IMR-90 (cell line): ENCODE measurements at regions not wholly inside any gene's neighbourhood (a gene's known extent, or its start where the extent isn't known, plus 50 kb on each side); places are given as distances from the start of the nearest gene placed in this dataset.
"Not testable (repeated sequence)": the region's sequence is repeated elsewhere in the genome, so short reads cannot be mapped to it uniquely, and the experiment has no call there.

Source experiments
- ATAC-seq: fragments of 200-7000 bp; cut with Tn5 transposase; 2 replicates; pipeline ENCODE4 v1.9.1; 2020; ENCODE audit warnings: low read depth, mild to moderate bottlenecking, moderate library complexity
- BruUV-seq: library from RNA; stranded (reverse); fragments of 400-500 nt; replicated peaks from 2 replicates; lab custom pipeline; 2021; lab: Mats Ljungman, UMichigan
- CTCF ChIA-PET: fragments of 300-600 bp; formaldehyde crosslinking; extraction: SDS; loops from one replicate; lab custom pipeline; 2021; ENCODE audit warnings: antibody characterized with exemption; lab: Yijun Ruan, JAX
- POLR2A ChIA-PET: fragments of 300-600 bp; sonication (Branson Sonifier 250); formaldehyde crosslinking; loops from one replicate; lab custom pipeline; 2022; ENCODE audit warnings: antibody characterized with exemption; ENCODE audit not compliant: unreplicated experiment; lab: Charles Lee
- DNase-seq: peaks from one replicate; pipeline ENCODE4 v3.0.0; 2013
- H2AFZ ChIP-seq: replicated peaks from 2 replicates; pipeline ENCODE3; 2013; ENCODE audit warnings: low read length, mild to moderate bottlenecking; ENCODE audit not compliant: poor library complexity
- H2AK5ac ChIP-seq: 2 replicates; pipeline ENCODE4 v1.6.1; 2013; ENCODE audit warnings: low read depth, low read length, inconsistent platforms
- H2AK9ac ChIP-seq: replicated peaks from 2 replicates; pipeline ENCODE3; 2013; ENCODE audit warnings: mild to moderate bottlenecking, low read depth, low read length, moderate library complexity; ENCODE audit not compliant: poor library complexity
- H2BK120ac ChIP-seq: 2 replicates; pipeline ENCODE4 v1.6.1; 2013; ENCODE audit warnings: low read depth, low read length, inconsistent platforms
- H2BK15ac ChIP-seq: 3 replicates; pipeline ENCODE4 v1.6.1; 2013; ENCODE audit warnings: low read depth, low read length, inconsistent platforms
- H2BK20ac ChIP-seq: 2 replicates; pipeline ENCODE4 v1.6.1; 2013; ENCODE audit warnings: low read depth, mild to moderate bottlenecking, inconsistent platforms, low read length, moderate library complexity
- H2BK5ac ChIP-seq: 2 replicates; pipeline ENCODE4 v1.6.1; 2013; ENCODE audit warnings: mild to moderate bottlenecking, low read depth, low read length, inconsistent platforms; ENCODE audit not compliant: poor library complexity, severe bottlenecking
- H3K14ac ChIP-seq: replicated peaks from 2 replicates; pipeline ENCODE4 v1.6.1; 2013; ENCODE audit warnings: low read depth, low read length, inconsistent platforms
- H3K18ac ChIP-seq: 2 replicates; pipeline ENCODE4 v1.6.1; 2013; ENCODE audit warnings: low read depth, low read length, control low read depth
- H3K23ac ChIP-seq: 2 replicates; pipeline ENCODE4 v1.6.1; 2013; ENCODE audit warnings: low read depth, low read length, inconsistent platforms
- H3K27ac ChIP-seq: 2 replicates; pipeline ENCODE4 v1.5.1; 2013; ENCODE audit warnings: mild to moderate bottlenecking, control low read depth, low read length; ENCODE audit not compliant: insufficient read depth
- H3K27me3 ChIP-seq: 2 replicates; pipeline ENCODE4 v1.6.1; 2013; ENCODE audit warnings: low read length; ENCODE audit not compliant: control insufficient read depth, insufficient read depth
- H3K36me3 ChIP-seq: 2 replicates; pipeline ENCODE4 v1.6.1; 2013; ENCODE audit warnings: low read length, mixed read lengths; ENCODE audit not compliant: control insufficient read depth, insufficient read depth
- H3K4ac ChIP-seq: 2 replicates; pipeline ENCODE4 v1.6.1; 2013; ENCODE audit warnings: low read depth, low read length, inconsistent platforms
- H3K4me1 ChIP-seq: 2 replicates; pipeline ENCODE4 v1.6.1; 2013; ENCODE audit warnings: low read length, mixed read lengths; ENCODE audit not compliant: control insufficient read depth, insufficient read depth
- H3K4me2 ChIP-seq: 2 replicates; pipeline ENCODE4 v1.6.1; 2013; ENCODE audit warnings: low read depth, mild to moderate bottlenecking, control low read depth, low read length, moderate library complexity
- H3K4me3 ChIP-seq: 2 replicates; pipeline ENCODE4 v1.5.1; 2013; ENCODE audit warnings: low read depth, mild to moderate bottlenecking, control low read depth, low read length, moderate library complexity; ENCODE audit not compliant: insufficient read depth
- H3K56ac ChIP-seq: 2 replicates; pipeline ENCODE4 v1.6.1; 2013; ENCODE audit warnings: low read length, inconsistent platforms; ENCODE audit not compliant: insufficient read depth; ENCODE audit errors: extremely low read depth
- H3K79me1 ChIP-seq, 2 experiments: 2 replicates each; pipeline ENCODE4 v1.6.1; 2013; ENCODE audit warnings: low read length in 2 of 2, inconsistent platforms in 1 of 2, low read depth in 1 of 2
- H3K9ac ChIP-seq: 2 replicates; pipeline ENCODE4 v1.6.1; 2013; ENCODE audit warnings: low read depth, low read length, control low read depth
- H3K9me1 ChIP-seq: 2 replicates; pipeline ENCODE4 v1.6.1; 2013; ENCODE audit warnings: low read length, inconsistent platforms; ENCODE audit not compliant: insufficient read depth
- H3K9me3 ChIP-seq: 2 replicates; pipeline ENCODE4 v1.6.1; 2013; ENCODE audit warnings: low read length; ENCODE audit not compliant: control insufficient read depth, insufficient read depth
- H4K20me1 ChIP-seq: 2 replicates; pipeline ENCODE4 v1.6.1; 2013; ENCODE audit warnings: low read length, inconsistent platforms; ENCODE audit not compliant: insufficient read depth
- H4K5ac ChIP-seq: 2 replicates; pipeline ENCODE4 v1.6.1; 2013; ENCODE audit warnings: mild to moderate bottlenecking, low read depth, low read length, control low read depth
- H4K8ac ChIP-seq, 2 experiments: 2 replicates each; pipeline ENCODE4 v1.6.1; 2013; ENCODE audit warnings: low read depth in 2 of 2, low read length in 2 of 2, control low read depth in 1 of 2, inconsistent platforms in 1 of 2
- H4K91ac ChIP-seq: 2 replicates; pipeline ENCODE4 v1.6.1; 2013; ENCODE audit warnings: low read depth, low read length, inconsistent platforms; ENCODE audit not compliant: insufficient read depth
- whole genome bisulfite sequencing, 2 experiments: methylation state at CpG; one replicate each; pipeline versions ENCODE4 v1.1.5 to v1.1.7; 2013; ENCODE audit warnings: missing lambda C conversion rate in 2 of 2; ENCODE audit not compliant: insufficient read length in 1 of 2; ENCODE audit errors: extremely low coverage in 2 of 2; 5-methylcytosine and 5-hydroxymethylcytosine counted together
- dilution Hi-C: fragments of 300-500 bp; cut with HindIII; formaldehyde crosslinking; loops from one replicate; pipeline ENCODE4 v1.14.3; 2018; ENCODE audit warnings: low sequenced_read_pairs; ENCODE audit not compliant: unreplicated experiment
- in situ Hi-C: fragments of 300-500 bp; cut with MboI; formaldehyde crosslinking; loops from 3 replicates; pipeline ENCODE4 v1.14.3; 2019; ENCODE audit warnings: low sequenced_read_pairs, inconsistent platforms, mixed read lengths
- intact Hi-C: fragments of 100-400 bp; cut with micrococcal nuclease; formaldehyde crosslinking; loops from 2 replicates; pipeline ENCODE4 v1.10.0; 2022

DNA sequence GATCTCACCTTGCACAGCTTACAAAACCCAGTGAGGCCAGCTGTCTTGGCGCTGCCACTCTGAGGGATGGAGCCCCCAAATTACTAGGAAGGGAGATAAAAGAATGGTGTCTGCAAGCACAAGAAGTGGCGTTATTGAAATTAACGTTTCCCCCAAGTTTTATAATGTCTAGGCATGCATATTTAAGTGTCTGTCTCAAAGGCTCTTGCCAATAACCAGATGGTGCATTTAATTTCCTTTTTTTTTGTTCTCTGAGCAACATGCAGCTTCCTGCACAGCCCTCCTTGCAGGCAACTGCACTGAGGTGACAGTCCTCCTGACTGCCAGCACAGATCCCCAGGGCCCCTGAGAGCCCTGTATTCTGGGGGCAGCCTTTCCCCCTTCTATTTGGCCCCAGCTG is 179.8 kb upstream of the OSBPL11 start:
- H2AK5ac ChIP-seq, ATAC-seq, H3K23ac ChIP-seq, H2BK20ac ChIP-seq, H3K4ac ChIP-seq, DNase-seq, H4K20me1 ChIP-seq, H3K27ac ChIP-seq, H3K9me3 ChIP-seq, CTCF ChIA-PET, H2BK5ac ChIP-seq, H3K27me3 ChIP-seq, H3K4me3 ChIP-seq, H3K4me2 ChIP-seq, H4K8ac ChIP-seq, H3K14ac ChIP-seq, H2BK15ac ChIP-seq, H3K9ac ChIP-seq, BruUV-seq, dilution Hi-C loops, intact Hi-C loops, H3K36me3 ChIP-seq, H3K79me1 ChIP-seq, H2AFZ ChIP-seq, H2AK9ac ChIP-seq, in situ Hi-C loops, H3K9me1 ChIP-seq, H3K56ac ChIP-seq, H4K5ac ChIP-seq, H4K91ac ChIP-seq, H3K4me1 ChIP-seq, POLR2A ChIA-PET, H3K18ac ChIP-seq, H2BK120ac ChIP-seq: not testable (repeated sequence)
- no CpG with 5 or more reads among the region's 3 CpGs for WGBS, 2 experiments

DNA sequence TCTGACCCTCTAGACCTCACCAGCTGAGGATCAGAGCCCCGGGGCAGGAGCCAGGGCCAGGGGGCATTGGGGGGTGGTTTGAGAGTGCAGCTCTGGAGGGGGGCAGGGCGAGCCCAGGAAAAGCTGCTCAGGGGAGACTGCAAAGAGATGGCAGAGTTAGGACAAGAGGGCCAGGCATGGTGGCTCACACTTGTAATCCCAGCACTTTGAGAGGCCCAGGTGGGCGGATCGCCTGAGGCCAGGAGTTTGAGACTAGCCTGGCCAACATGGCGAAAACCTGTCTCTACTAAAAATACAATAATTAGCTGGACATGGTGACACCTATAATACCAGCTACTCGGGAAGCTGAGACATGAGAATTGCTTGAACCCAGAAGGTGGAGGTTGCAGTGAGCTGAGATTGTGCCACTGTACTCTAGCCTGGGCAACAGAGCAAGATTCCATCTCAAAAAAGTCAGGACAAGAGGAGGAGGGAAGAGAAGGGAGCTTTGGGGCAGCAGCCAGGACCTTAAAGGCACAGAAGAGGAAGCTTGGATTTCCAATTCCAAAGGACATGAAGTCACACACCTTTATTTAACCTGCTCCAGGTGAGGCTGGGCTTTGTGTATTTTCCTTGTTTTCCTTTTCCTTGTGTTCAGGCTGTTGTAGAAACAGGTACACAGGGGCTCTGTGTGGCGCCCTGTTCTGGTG is 180.5 kb upstream of the OSBPL11 start:
- H3K27ac ChIP-seq, H4K20me1 ChIP-seq, POLR2A ChIA-PET, H3K4me1 ChIP-seq, H2AK5ac ChIP-seq, H4K8ac ChIP-seq, H3K27me3 ChIP-seq, H2BK5ac ChIP-seq, H3K9ac ChIP-seq, CTCF ChIA-PET, H2BK15ac ChIP-seq, H3K56ac ChIP-seq, BruUV-seq, H3K23ac ChIP-seq, H2BK120ac ChIP-seq, ATAC-seq, H2BK20ac ChIP-seq, H3K9me3 ChIP-seq, dilution Hi-C loops, H3K4ac ChIP-seq, in situ Hi-C loops, intact Hi-C loops, H3K9me1 ChIP-seq, H2AK9ac ChIP-seq, H2AFZ ChIP-seq, H3K4me2 ChIP-seq, H3K36me3 ChIP-seq, H3K18ac ChIP-seq, H3K79me1 ChIP-seq, DNase-seq, H4K5ac ChIP-seq, H3K14ac ChIP-seq, H3K4me3 ChIP-seq, H4K91ac ChIP-seq: not testable (repeated sequence)
- WGBS, 2 experiments = no CpG with 5 or more reads among the region's 7 CpGs
